ENCODE measurements at regions not wholly inside any gene's neighbourhood (a gene's known extent, or its start where the extent isn't known, plus 50 kb on each side); places are given as distances from the start of the nearest gene placed in this dataset.

DNA sequence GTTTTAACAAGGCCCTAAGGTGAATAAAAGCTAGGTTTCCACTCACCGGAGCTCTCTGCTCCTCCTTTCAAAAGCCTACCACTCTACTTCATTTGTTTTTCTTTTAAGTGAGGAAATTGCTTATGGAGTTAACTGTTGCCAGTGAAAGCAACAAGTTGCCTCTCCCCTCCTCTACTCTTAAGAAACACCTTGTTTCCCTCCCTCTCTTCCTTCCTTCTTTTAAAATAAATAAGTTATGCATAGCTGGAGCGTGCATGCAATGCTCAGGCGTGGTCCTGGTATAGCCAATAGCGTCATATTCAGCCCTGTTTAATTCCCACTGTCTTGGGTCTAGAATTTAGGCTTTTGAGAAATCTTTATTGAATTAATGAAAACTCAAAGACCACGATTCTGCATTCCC, 101.1 kb upstream of the IGF1R start:
- H3K27ac ChIP-seq (ENCODE audit: low read depth, low read length) = no peak overlapping the region
- no peaks in the 10 kb centered on the region for H3K9me2 ChIP-seq (replicated peaks; ENCODE audit: insufficient read depth, low read length)
- no peaks in the 10 kb centered on the region; the same call in 1 of the 2 replicates for H3K27me3 ChIP-seq (ENCODE audit: low read length)
- H4K20me1 ChIP-seq (ENCODE audit: low read depth, low read length) = no peaks in the 10 kb centered on the region
- H3K9me3 ChIP-seq (ENCODE audit: insufficient read depth, low read length) = no peaks in the 10 kb centered on the region
- no peaks in the 10 kb centered on the region for H3K36me3 ChIP-seq (ENCODE audit: low read length)
- H3K9ac ChIP-seq (ENCODE audit: low read length) = no peak overlapping the region
- H3K4me3 ChIP-seq (ENCODE audit: insufficient read depth, low read length, poor library complexity, severe bottlenecking) = no peak overlapping the region
- H3F3A ChIP-seq (ENCODE audit: insufficient read depth) = no peaks in the 10 kb centered on the region
- H3K4me2 ChIP-seq (ENCODE audit: low read depth, low read length, poor library complexity, severe bottlenecking) = no peak overlapping the region
- no peaks in the 10 kb centered on the region for H3K79me2 ChIP-seq (ENCODE audit: insufficient read depth, low read length)
- no peak for TF ChIP-seq EZH2phosphoT487 (conservative IDR thresholded peaks at IDR 0.05; ENCODE audit: low read length)
- H2AFZ ChIP-seq (ENCODE audit: low read depth, low read length, severe bottlenecking) = no peak overlapping the region

DNA sequence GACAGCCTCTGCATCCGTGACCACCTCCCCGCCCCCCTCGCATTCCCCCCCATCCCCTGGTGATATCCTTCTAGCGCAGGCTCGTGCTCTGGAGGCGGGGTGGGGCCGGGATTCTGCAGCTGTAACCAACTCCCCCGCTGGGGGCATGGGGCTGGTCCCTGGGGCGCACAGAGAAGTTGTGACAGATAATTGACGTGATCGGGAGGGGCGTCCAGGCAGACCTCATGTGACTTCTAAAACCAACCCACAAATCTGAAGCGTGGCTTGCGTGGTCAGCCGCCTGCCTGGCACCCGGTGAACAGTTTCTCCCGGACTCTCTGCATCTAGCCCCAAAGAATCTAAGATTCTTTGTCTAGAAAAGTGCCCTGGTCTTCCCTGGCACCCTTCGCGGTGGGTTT, 100.6 kb upstream of the IGF1R start:
- TF ChIP-seq, protein P1, sequence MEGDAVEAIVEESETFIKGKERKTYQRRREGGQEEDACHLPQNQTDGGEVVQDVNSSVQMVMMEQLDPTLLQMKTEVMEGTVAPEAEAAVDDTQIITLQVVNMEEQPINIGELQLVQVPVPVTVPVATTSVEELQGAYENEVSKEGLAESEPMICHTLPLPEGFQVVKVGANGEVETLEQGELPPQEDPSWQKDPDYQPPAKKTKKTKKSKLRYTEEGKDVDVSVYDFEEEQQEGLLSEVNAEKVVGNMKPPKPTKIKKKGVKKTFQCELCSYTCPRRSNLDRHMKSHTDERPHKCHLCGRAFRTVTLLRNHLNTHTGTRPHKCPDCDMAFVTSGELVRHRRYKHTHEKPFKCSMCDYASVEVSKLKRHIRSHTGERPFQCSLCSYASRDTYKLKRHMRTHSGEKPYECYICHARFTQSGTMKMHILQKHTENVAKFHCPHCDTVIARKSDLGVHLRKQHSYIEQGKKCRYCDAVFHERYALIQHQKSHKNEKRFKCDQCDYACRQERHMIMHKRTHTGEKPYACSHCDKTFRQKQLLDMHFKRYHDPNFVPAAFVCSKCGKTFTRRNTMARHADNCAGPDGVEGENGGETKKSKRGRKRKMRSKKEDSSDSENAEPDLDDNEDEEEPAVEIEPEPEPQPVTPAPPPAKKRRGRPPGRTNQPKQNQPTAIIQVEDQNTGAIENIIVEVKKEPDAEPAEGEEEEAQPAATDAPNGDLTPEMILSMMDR (IDR thresholded peaks at IDR 0.05; ENCODE audit: insufficient read depth, low read length, poor library complexity, severe bottlenecking) = no peak
- TF ChIP-seq EZH2phosphoT487 (conservative IDR thresholded peaks at IDR 0.05; ENCODE audit: low read length) = no peak
- Histone ChIP-seq H3K4me2 (ENCODE audit: low read depth, low read length, poor library complexity, severe bottlenecking) (no peak overlapping the region), H3K27ac (ENCODE audit: low read depth, low read length) (no peak overlapping the region)

DNA sequence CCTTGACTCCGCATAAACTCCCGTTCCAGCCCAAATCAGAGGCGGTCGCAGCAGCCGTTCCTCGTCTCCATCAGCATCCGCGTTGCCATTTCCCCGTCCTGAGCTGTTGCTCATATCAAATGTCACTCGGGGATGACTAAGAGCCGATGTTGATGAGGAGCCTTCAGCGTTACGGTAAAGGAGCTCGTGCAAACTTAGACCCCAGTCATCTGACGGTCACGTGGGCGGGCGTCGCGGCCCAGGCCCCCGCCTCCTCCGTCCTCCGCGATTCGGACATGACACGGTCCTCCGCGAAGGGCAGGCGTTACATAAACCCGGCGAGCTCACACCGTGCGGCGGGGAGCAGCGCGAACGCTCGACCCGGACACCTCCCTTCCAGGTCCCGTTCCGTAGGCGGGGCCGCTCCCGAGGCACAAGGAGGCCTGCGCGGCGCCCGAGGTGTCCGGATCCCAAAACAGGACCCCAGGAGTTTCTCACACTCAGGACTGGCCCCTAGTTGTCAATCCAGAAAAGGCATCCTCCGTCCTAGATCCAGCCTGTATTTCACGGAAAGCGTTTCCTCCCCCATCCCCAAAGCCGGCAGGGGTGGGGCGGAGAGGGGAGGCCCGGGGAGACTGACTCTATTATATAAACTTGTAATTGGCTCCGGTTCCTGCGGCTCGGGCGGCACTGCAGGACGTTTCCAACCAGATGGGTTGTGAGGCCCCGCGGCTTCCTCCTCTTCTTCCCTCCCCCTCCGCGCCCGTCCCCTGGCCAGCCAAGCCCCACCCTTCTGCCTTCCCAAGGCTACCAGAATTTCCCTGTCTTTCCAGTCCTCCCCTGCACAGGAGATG, 100.0 kb upstream of the IGF1R start:
- Histone ChIP-seq H3K9me3 (ENCODE audit: insufficient read depth, low read length) (no peaks in the 10 kb centered on the region), H2AFZ (ENCODE audit: low read depth, low read length, severe bottlenecking) (no peak overlapping the region), H3K27ac (ENCODE audit: low read depth, low read length) (no peak overlapping the region), H3F3A (ENCODE audit: insufficient read depth) (no peaks in the 10 kb centered on the region), H3K9ac (ENCODE audit: low read length) (no peak overlapping the region), H4K20me1 (ENCODE audit: low read depth, low read length) (no peaks in the 10 kb centered on the region), H3K4me3 (ENCODE audit: insufficient read depth, low read length, poor library complexity, severe bottlenecking) (no peak overlapping the region), H3K9me2 (replicated peaks; ENCODE audit: insufficient read depth, low read length) (no peaks in the 10 kb centered on the region), H3K4me2 (ENCODE audit: low read depth, low read length, poor library complexity, severe bottlenecking) (no peak overlapping the region), H3K27me3 (ENCODE audit: low read length) (no peaks in the 10 kb centered on the region; the same call in 1 of the 2 replicates), H3K36me3 (ENCODE audit: low read length) (no peaks in the 10 kb centered on the region), H3K79me2 (ENCODE audit: insufficient read depth, low read length) (no peaks in the 10 kb centered on the region)
- TF ChIP-seq, protein P1 (IDR thresholded peaks at IDR 0.05; ENCODE audit: insufficient read depth, low read length, poor library complexity, severe bottlenecking) = no peak
- no peak for TF ChIP-seq EZH2phosphoT487 (conservative IDR thresholded peaks at IDR 0.05; ENCODE audit: low read length)

More for the DNA sequence above, 100.6 kb upstream of the IGF1R start:
- H3K79me2 ChIP-seq (ENCODE audit: insufficient read depth, low read length) = no peaks in the 10 kb centered on the region
- H3K9me2 ChIP-seq (replicated peaks; ENCODE audit: insufficient read depth, low read length) = no peaks in the 10 kb centered on the region
- H4K20me1 ChIP-seq (ENCODE audit: low read depth, low read length) = no peaks in the 10 kb centered on the region
- H3K36me3 ChIP-seq (ENCODE audit: low read length) = no peaks in the 10 kb centered on the region
- H3F3A ChIP-seq (ENCODE audit: insufficient read depth) = no peaks in the 10 kb centered on the region
- H3K9ac ChIP-seq (ENCODE audit: low read length) = no peak overlapping the region
- no peak overlapping the region for H2AFZ ChIP-seq (ENCODE audit: low read depth, low read length, severe bottlenecking)
- no peak overlapping the region for H3K4me3 ChIP-seq (ENCODE audit: insufficient read depth, low read length, poor library complexity, severe bottlenecking)
- no peaks in the 10 kb centered on the region for H3K9me3 ChIP-seq (ENCODE audit: insufficient read depth, low read length)
- H3K27me3 ChIP-seq (ENCODE audit: low read length) = no peaks in the 10 kb centered on the region; the same call in 1 of the 2 replicates

DNA sequence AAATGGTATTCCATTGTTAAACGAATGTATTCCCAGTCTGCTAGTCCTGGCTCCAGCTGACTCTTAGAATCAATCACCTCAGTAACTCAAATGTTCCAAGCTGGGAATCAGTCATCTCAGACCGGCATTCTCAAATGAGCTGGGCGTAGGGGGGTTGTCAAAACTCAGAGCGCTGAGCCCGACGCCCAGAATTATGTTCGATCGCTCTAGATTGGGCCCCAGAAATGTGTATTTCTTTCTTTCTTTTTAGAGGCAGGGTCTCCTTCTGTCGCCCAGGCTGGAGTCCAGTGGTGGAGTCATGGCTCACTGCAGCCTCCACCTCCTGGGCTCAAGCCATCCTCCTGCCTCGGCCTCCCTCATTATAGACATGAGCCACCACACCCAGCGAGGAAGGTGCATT, 99.3 kb upstream of the IGF1R start:
- TF ChIP-seq EZH2phosphoT487 (conservative IDR thresholded peaks at IDR 0.05; ENCODE audit: low read length) = no peak
- TF ChIP-seq, protein P1 (IDR thresholded peaks at IDR 0.05; ENCODE audit: insufficient read depth, low read length, poor library complexity, severe bottlenecking) = no peak
- H3K9me3 ChIP-seq (ENCODE audit: insufficient read depth, low read length) = no peaks in the 10 kb centered on the region
- no peaks in the 10 kb centered on the region; the same call in 1 of the 2 replicates for H3K27me3 ChIP-seq (ENCODE audit: low read length)
- H3K79me2 ChIP-seq (ENCODE audit: insufficient read depth, low read length) = no peaks in the 10 kb centered on the region
- no peaks in the 10 kb centered on the region for H3K36me3 ChIP-seq (ENCODE audit: low read length)
- no peaks in the 10 kb centered on the region for H4K20me1 ChIP-seq (ENCODE audit: low read depth, low read length)
- no peak overlapping the region for H3K4me3 ChIP-seq (ENCODE audit: insufficient read depth, low read length, poor library complexity, severe bottlenecking)
- H3K27ac ChIP-seq (ENCODE audit: low read depth, low read length) = no peak overlapping the region
- no peak overlapping the region for H2AFZ ChIP-seq (ENCODE audit: low read depth, low read length, severe bottlenecking)
- no peaks in the 10 kb centered on the region for H3K9me2 ChIP-seq (replicated peaks; ENCODE audit: insufficient read depth, low read length)
- H3K4me2 ChIP-seq (ENCODE audit: low read depth, low read length, poor library complexity, severe bottlenecking) = no peak overlapping the region
- no peak overlapping the region for H3K9ac ChIP-seq (ENCODE audit: low read length)
- no peaks in the 10 kb centered on the region for H3F3A ChIP-seq (ENCODE audit: insufficient read depth)
